HG03064 (cell line): ENCODE measurements at regions not wholly inside any gene's neighbourhood (a gene's known extent, or its start where the extent isn't known, plus 50 kb on each side); places are given as distances from the start of the nearest gene placed in this dataset.
"Not testable (repeated sequence)": the region's sequence is repeated elsewhere in the genome, so short reads cannot be mapped to it uniquely, and the experiment has no call there.

ENCODE experiments used
- ATAC-seq: cut with Tn5 transposase; IDR thresholded peaks from one replicate; pipeline ENCODE4 v1.9.1; 2021; ENCODE audit warnings: low read depth; ENCODE audit not compliant: unreplicated experiment

DNA sequence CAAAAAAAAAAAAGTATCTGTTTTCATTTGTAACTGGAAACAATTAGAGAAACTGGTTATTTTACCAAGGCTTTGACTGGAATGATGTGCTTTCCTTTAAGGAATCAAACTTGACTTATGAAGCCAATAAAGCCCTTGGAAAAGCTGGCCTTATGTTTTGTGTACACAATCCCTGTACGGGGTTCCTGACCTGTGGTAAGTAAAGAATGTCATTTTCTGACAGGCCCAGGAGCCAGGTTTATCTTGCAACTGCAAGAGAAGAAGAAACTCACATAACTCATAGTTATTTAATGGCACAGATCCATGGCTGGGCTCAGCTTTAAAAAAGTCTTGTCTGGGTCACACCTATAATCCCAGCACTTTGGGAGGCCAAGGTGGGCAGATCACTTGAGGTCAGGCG, 235.9 kb upstream of the RAI14 start:
- not testable (repeated sequence) for ATAC-seq

GRCh38 chr5:34436761-34437501, 219.2 kb upstream of the RAI14 start:
- no peak for ATAC-seq

- no peak for ATAC-seq
Observed at GRCh38 chr5:34439601-34440000, 216.5 kb upstream of the RAI14 start.

DNA sequence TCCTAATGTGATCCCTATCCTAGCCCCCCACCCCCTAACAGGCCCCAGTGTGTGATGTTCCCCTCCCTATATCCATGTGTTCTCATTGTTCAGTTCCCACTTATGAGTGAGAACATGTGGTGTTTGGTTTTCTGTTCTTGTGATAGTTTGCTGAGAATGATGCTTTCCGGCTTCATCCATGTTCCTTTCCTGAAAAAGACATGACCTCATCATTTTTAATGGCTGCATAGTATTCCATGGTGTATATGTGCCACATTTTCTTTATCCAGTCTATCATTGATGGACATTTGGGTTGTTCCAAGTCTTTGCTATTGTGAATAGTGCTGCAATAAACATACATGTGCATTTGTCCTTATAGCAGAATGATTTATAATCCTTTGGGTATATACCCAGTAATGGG, 214.4 kb upstream of the RAI14 start:
- ATAC-seq: not testable (repeated sequence)

- ATAC-seq: no peak
Observed at GRCh38 chr5:34447424-34447823, 208.7 kb upstream of the RAI14 start.

- ATAC-seq: no peak
Observed at GRCh38 chr5:34449639-34450038, 206.5 kb upstream of the RAI14 start.

DNA sequence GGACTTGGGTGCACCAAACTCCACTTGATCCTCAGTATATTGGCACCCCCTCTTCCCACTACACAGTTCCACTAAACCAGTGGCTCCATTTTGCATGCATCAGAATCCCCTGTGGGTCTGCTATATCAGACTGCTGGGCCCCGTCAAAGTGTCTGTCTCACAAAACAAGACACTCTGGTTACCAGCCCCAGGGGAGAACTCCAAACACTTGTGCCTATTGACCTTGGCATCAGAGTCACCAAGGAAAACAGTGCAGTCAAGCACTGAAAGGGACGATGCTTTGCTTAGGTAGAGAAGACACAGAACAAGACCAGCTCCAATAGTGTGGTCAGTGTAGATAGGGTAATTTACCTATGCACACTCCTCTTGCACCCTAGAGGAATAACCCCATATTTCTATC, 205.8 kb upstream of the RAI14 start:
- ATAC-seq: no peak

DNA sequence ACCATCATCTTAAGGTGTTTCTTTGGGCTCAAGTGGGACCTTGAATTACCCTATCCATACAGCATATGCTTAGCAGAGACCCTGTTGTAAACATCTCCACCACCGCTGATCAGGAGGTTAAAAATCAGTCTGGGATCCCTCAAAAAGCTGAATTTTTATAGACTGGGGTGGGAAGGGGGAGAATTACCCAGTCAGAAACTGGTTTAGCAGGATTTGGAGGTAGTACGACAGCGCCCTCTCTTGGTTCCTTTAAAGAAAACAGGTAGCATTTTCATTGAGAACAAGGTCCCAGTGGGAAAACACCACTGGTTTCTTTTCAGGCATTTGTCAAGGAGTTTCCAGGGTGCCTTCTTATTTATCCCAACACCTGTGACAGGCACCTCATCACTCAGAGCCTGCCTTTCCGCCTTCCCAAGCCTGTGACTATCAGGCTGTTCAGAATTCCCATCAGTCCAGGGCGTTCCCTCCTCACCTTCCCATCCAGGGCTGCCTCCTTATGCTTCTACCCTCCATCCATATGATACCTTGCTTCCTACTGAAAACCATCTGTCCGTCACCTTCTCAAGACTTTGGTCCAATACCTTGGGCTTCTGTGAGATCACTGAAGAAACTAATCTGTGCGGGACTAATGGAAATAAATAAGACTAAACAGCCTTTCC, 203.8 kb upstream of the RAI14 start:
- ATAC-seq: no peak

DNA sequence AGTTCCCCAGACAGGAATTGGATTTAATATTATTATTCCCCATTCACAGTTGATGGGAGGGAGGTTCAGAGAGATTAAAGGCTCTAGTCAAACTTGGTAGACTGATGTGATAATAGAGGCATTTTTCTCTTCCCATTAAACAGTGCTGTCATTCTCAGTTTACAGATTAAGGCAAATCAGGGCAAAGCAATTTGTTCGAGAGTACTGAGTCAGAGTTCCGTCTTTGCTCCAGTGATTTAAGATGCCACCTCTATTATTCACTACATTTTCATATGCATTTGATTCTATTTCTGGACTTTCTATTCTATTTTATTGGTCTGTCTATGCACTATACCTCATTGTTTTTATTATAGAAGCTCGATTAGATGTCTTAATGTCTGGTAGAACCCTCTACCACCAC, 201.0 kb upstream of the RAI14 start:
- ATAC-seq: no peak

- ATAC-seq: no peak
Observed at GRCh38 chr5:34459908-34460307, 196.2 kb upstream of the RAI14 start.

DNA sequence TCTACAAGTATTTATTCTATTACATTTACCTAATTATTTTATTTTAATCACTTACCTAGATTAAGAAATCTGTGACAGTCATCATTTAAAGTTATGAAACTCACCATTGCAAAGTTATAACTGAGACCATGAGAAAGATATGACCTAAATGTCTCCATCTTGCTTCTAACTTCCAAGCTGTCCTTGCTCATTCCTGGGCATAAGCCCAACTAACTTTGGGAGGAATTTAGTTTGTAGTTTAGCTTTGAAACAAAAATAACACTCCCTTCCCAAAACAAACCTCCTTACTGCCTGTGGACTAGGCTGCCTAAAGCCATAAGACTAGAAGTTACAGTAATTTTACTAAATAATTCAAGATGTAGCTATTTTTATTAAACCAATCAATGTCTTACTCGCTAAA, 195.6 kb upstream of the RAI14 start:
- no peak for ATAC-seq

- no peak for ATAC-seq
Observed at GRCh38 chr5:34464829-34465228, 191.3 kb upstream of the RAI14 start.

DNA sequence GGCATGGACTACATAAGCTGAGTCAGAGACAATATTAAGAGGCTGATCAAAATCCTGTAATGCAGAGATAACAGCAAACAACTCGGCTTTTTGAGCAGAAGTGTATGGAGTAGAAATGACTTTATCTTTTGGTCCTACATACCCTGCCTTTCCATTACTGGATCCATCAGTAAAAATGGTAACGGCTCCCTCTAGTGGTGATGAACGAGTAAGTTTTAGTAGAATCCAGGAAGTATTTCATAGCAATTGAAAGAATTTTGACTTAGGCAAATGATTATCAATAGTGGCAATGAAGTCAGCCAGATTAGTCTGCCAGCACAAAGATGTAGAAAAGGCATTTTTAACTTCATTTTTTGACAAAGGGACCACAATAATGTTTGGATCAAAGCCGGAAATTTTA, 190.8 kb upstream of the RAI14 start:
- not testable (repeated sequence) for ATAC-seq

DNA sequence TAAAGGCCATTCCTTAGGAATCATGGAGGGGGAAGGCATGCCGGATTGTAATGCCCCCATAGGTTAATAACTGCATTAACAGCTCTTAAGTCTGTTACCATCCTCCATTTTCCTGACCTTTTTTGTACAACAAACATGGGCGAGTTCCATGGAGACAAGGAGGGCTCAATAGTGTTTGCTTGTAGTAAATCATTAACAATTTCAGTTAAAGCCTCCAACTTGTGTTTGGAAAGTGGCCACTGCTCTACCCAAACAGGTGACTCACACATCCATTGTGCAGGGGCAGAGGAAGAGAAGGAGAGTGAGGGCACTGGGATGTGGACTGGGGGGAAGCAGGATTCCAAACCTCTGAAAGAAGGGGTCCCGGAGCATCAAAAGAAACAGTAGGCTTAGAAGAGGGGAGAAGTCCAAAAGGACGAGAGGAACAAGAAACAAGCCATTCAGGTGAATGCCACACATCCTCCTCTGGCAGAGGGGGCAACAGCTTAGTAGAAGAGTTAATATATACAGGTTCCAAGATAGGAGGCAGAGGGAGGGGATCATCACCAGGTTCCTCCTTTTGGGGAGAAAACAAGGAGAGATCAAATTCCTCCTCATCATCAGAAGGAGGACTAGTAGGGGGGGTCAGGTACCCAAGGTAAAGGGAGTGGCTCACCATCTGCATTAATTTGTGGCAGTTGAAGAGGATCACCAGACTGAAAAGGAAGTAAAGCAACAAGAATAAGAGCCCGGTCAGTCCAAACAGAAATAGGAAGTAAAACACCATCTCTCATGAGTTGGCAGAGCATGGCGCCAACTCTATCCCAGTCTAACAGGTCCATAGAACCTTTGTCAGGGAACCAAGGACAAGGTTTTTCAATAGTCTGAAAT, 189.4 kb upstream of the RAI14 start:
- not testable (repeated sequence) for ATAC-seq

GRCh38 chr5:34467436-34467835, 188.7 kb upstream of the RAI14 start:
- no peak for ATAC-seq

- ATAC-seq: not testable (repeated sequence)
Observed at GRCh38 chr5:34467984-34468383, 188.1 kb upstream of the RAI14 start.

- no peak for ATAC-seq
Observed at GRCh38 chr5:34469971-34470370, 186.2 kb upstream of the RAI14 start.

DNA sequence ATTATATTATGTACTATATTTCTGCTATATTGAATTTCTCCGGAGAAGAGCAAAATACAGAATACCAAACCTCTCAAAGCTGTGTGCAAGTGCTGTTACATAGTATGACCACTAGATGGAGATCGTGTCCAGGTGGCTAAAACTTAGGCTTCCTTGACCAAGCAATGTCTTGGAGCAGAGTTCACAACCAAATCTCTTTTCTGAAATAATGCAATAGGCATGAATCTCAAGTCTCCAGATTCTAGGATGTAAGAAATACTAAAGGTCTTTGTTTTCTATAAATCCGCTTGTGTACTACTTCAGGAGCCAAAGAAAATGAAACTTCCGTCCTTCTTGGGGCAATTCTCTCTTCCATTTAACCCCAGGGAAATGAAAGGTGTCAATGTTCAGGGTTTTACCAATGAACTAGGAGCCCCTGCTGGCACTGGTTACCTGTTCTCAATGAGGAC, 181.5 kb upstream of the RAI14 start:
- no peak for ATAC-seq

DNA sequence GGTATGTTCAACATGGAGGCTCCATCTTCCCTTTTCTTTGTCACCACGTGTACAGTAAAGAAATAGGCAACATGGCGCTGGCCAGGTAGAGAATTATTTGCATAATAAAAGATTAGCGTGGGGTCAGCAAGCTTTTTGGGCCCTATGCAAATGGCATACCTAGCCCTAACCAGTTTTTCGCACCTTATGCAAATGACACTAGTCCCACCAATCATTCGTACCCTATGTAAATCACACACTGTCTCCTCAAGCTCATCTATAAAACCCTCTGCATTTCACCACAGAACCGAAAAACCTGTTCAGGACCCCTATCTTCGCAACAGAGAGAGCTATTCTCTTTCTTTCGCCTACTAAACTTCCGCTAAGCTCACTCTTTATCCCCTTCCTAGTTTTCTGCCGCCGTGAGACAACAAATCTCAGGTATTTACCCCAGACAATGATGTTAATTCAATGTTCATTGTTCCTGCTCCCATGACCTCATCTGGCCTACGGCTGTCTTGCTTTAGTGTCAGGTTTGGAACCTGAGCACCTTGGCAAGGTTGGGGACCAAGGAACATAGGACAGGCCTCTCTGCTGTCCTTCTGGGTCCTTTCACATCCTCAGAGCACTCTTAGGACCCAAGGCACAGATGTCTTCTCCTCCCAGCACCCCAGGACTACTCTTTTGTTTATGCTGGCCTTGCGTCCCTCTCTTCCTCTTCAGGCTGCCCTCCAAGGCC, 180.7 kb upstream of the RAI14 start:
- ATAC-seq: no peak

DNA sequence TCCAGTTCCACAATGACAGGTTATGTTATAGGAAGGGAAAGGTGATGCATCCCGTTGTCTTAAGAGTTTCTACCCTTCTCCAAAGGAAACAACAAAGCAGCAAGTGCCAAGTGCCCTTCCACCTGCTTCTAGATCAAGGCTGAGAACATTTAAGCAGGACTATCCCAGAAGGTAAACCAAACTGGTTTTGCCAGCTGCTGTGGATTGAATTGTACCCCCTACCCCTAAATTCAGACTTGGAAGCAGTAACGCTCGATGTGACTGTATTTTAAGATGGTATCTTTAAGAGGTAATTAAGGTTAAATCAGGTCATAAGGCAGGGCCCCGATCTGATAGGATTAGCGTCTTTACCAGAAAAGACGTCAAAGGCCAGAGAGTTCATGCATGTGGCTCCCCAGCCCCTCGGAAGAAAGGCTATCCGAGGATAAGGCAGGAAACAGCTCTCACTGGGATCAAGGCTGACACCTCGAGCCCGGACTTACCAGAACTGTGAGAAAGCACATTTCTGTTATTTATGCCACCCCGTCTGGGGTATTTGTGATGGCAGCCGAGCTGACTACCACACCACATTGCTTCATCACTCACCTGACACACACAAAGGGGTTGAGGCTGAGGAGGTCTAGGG, 179.1 kb upstream of the RAI14 start:
- ATAC-seq: no peak
